C4-2B (cell line): ENCODE measurements at regions not wholly inside any gene's neighbourhood (a gene's known extent, or its start where the extent isn't known, plus 50 kb on each side); places are given as distances from the start of the nearest gene placed in this dataset.

Experiments
- ZFX ChIP-seq: fragments of 450-650 bp; IDR thresholded peaks from 2 replicates; pipeline ENCODE4 v1.6.1; 2017
- TF ChIP-seq, protein P1 (sequence below): fragments of 450-650 bp; conservative IDR thresholded peaks from 2 replicates; pipeline ENCODE4 v1.5.1; 2017; ENCODE audit warnings: mild to moderate bottlenecking

- TF ChIP-seq, protein P1, sequence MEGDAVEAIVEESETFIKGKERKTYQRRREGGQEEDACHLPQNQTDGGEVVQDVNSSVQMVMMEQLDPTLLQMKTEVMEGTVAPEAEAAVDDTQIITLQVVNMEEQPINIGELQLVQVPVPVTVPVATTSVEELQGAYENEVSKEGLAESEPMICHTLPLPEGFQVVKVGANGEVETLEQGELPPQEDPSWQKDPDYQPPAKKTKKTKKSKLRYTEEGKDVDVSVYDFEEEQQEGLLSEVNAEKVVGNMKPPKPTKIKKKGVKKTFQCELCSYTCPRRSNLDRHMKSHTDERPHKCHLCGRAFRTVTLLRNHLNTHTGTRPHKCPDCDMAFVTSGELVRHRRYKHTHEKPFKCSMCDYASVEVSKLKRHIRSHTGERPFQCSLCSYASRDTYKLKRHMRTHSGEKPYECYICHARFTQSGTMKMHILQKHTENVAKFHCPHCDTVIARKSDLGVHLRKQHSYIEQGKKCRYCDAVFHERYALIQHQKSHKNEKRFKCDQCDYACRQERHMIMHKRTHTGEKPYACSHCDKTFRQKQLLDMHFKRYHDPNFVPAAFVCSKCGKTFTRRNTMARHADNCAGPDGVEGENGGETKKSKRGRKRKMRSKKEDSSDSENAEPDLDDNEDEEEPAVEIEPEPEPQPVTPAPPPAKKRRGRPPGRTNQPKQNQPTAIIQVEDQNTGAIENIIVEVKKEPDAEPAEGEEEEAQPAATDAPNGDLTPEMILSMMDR: no peak
- TF ChIP-seq ZFX: no peak
Measured at GRCh38 chr2:221334481-221335218, 237.5 kb downstream of the EPHA4 start.
